ENCODE measurements at regions not wholly inside any gene's neighbourhood (a gene's known extent, or its start where the extent isn't known, plus 50 kb on each side); places are given as distances from the start of the nearest gene placed in this dataset.

GRCh38 chr14:58871573-58871972, 233.8 kb downstream of the DACT1 start:
- no peak overlapping the region for H3K27ac ChIP-seq
- TF ChIP-seq, protein P1, sequence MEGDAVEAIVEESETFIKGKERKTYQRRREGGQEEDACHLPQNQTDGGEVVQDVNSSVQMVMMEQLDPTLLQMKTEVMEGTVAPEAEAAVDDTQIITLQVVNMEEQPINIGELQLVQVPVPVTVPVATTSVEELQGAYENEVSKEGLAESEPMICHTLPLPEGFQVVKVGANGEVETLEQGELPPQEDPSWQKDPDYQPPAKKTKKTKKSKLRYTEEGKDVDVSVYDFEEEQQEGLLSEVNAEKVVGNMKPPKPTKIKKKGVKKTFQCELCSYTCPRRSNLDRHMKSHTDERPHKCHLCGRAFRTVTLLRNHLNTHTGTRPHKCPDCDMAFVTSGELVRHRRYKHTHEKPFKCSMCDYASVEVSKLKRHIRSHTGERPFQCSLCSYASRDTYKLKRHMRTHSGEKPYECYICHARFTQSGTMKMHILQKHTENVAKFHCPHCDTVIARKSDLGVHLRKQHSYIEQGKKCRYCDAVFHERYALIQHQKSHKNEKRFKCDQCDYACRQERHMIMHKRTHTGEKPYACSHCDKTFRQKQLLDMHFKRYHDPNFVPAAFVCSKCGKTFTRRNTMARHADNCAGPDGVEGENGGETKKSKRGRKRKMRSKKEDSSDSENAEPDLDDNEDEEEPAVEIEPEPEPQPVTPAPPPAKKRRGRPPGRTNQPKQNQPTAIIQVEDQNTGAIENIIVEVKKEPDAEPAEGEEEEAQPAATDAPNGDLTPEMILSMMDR (IDR thresholded peaks at IDR 0.05 in 4 of 5, conservative IDR thresholded peaks at IDR 0.05 in 1 of 5): no peak
- no peak for TF ChIP-seq POLR2A (IDR thresholded peaks at IDR 0.05)
- DNase-seq: no peak
- H3K4me1 ChIP-seq: peaks cover 0 to 6% of the 10 kb centered on the region in 2 donors
- intact Hi-C loops (cut with DNase I; ENCODE audit: low total_unique reads): no loop called here
- no peaks in the 10 kb centered on the region for H3K27me3 ChIP-seq
- ATAC-seq: no peak
- no peaks in the 10 kb centered on the region for H3K9me3 ChIP-seq
- no peaks in the 10 kb centered on the region for H3K36me3 ChIP-seq
- H3K4me3 ChIP-seq: no peak overlapping the region
- in situ Hi-C loops (cut with MboI; ENCODE audit: low sequenced_read_pairs in 4 of 4): no loop called here

- DNase-seq: no peak
- TF ChIP-seq, protein P1 (IDR thresholded peaks at IDR 0.05 in 4 of 5, conservative IDR thresholded peaks at IDR 0.05 in 1 of 5): no peak
- no peak for TF ChIP-seq POLR2A (IDR thresholded peaks at IDR 0.05)
- in situ Hi-C loops (cut with MboI; ENCODE audit: low sequenced_read_pairs in 4 of 4): no loop called here
- Histone ChIP-seq H3K27ac (no peak overlapping the region), H3K27me3 (no peaks in the 10 kb centered on the region), H3K9me3 (no peaks in the 10 kb centered on the region), H3K4me1 (peaks cover 0 to 6% of the 10 kb centered on the region in 2 donors), H3K36me3 (no peaks in the 10 kb centered on the region), H3K4me3 (no peak overlapping the region)
- no peak for ATAC-seq
- intact Hi-C loops (cut with DNase I; ENCODE audit: low total_unique reads): no loop called here
Measured at GRCh38 chr14:58872061-58872460, 234.3 kb downstream of the DACT1 start.

DNA sequence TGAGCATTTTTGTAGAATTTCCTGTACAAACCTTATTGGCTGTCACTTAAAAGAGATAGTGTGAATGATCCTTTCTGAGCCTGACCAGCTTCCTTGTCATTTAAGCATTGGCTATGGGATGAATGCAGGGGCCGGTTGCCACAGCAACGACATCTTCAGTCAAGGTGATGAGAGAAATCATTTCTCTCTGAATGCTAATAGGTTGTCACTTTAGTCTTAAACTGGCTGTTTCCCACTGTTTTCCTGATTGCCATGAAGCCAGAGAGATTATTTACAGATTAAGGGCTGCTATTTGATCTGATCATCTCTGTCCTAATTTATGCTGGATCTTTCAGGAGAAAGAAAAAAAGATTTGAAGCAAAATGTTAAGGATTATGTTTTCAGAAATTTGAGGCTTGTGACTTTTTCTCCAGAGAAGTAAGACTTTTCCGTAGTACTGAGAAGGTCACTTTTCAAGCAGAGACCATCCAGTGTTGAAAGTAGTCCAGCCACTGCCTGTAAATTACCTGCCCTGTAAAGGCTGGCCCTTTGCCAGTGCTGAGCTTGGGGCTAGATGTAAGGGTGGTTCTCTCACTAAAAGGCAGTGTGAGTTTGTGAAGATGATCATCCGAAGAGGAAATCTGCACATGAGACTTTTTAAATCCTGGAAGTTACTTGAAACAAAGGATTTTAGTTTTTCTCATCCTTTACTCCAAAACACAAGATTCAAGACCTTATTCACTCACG, 235.6 kb downstream of the DACT1 start:
- ATAC-seq: no peak
- no peak for DNase-seq
- intact Hi-C loops (cut with DNase I; ENCODE audit: low total_unique reads) (no loop called here), in situ Hi-C loops (cut with MboI; ENCODE audit: low sequenced_read_pairs in 4 of 4) (no loop called here)
- Histone ChIP-seq H3K27me3 (no peaks in the 10 kb centered on the region), H3K27ac (no peak overlapping the region), H3K4me1 (peaks cover 0 to 6% of the 10 kb centered on the region in 2 donors), H3K4me3 (no peak overlapping the region), H3K36me3 (no peaks in the 10 kb centered on the region), H3K9me3 (no peaks in the 10 kb centered on the region)
- TF ChIP-seq POLR2A (IDR thresholded peaks at IDR 0.05): no peak
- TF ChIP-seq, protein P1 (IDR thresholded peaks at IDR 0.05 in 4 of 5, conservative IDR thresholded peaks at IDR 0.05 in 1 of 5): no peak

DNA sequence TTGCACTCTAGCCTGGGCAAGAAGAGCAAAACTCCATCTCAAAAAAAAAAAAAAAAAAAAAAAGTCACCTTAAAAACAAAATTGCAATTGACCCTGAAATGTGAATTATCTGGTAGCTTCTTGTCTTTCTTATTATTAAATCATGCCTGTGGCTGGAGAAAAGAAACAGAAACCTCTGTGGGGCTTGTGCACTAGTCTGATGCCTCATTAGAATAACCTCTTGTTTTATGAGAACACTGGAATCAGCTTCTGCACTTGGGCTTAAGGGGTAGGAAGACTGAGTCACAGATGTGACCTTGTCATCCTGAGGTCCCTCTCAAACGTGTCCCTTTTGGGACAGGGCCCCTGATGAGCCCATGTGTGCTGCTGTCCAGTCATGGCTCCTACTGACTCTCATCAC, 237.9 kb downstream of the DACT1 start:
- H3K27me3 ChIP-seq: no peaks in the 10 kb centered on the region
- intact Hi-C loops (cut with DNase I; ENCODE audit: low total_unique reads): no loop called here
- H3K9me3 ChIP-seq: no peaks in the 10 kb centered on the region
- no peak for TF ChIP-seq POLR2A (IDR thresholded peaks at IDR 0.05)
- TF ChIP-seq, protein P1 (IDR thresholded peaks at IDR 0.05 in 4 of 5, conservative IDR thresholded peaks at IDR 0.05 in 1 of 5): no peak
- H3K4me3 ChIP-seq: no peak overlapping the region
- H3K36me3 ChIP-seq: no peaks in the 10 kb centered on the region
- ATAC-seq (no peak), DNase-seq (no peak)
- in situ Hi-C loops (cut with MboI; ENCODE audit: low sequenced_read_pairs in 4 of 4): no loop called here
- no peak overlapping the region for H3K27ac ChIP-seq
- H3K4me1 ChIP-seq: peaks cover 0 to 6% of the 10 kb centered on the region in 2 donors

DNA sequence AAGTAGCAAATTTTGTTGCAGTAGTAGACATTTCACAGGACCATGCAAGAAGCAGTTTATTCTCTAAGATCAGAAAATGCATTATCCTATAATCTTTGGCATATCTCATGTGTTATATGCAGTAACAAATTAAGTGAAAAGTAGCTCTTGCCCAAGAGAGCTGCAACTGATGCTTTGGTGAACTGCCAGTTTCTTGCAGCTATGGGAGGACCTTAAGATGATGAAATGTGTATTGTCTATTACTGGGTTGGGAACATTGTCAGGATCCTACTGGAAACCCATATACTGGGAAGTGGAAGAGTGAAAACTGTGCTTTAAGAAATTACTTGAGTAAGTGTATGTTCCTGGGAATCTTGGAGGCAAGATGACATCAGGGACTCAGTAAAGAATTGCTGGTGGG, 238.8 kb downstream of the DACT1 start:
- Histone ChIP-seq H3K36me3 (no peaks in the 10 kb centered on the region), H3K4me3 (no peak overlapping the region), H3K27me3 (no peaks in the 10 kb centered on the region), H3K9me3 (no peaks in the 10 kb centered on the region), H3K4me1 (peaks cover 0 to 6% of the 10 kb centered on the region in 2 donors), H3K27ac (no peak overlapping the region)
- intact Hi-C loops (cut with DNase I; ENCODE audit: low total_unique reads): no loop called here
- ATAC-seq (no peak), DNase-seq (no peak)
- in situ Hi-C loops (cut with MboI; ENCODE audit: low sequenced_read_pairs in 4 of 4): no loop called here
- TF ChIP-seq, protein P1 (IDR thresholded peaks at IDR 0.05 in 4 of 5, conservative IDR thresholded peaks at IDR 0.05 in 1 of 5): no peak
- no peak for TF ChIP-seq POLR2A (IDR thresholded peaks at IDR 0.05)

Data from gastrocnemius medialis (tissue), 4 donors.